ENCODE measurements at regions not wholly inside any gene's neighbourhood (a gene's known extent, or its start where the extent isn't known, plus 50 kb on each side); places are given as distances from the start of the nearest gene placed in this dataset.
"Not testable (repeated sequence)": the region's sequence is repeated elsewhere in the genome, so short reads cannot be mapped to it uniquely, and the experiment has no call there.

- DNase-seq (ENCODE audit: low spot score): no peak
These were observed 412.6 kb upstream of the SOX5 start for GRCh38 chr12:24361877-24362580.

GRCh38 chr12:24360907-24361306 lies 411.4 kb upstream of the SOX5 start:
- no peak for DNase-seq (ENCODE audit: low spot score)

DNA sequence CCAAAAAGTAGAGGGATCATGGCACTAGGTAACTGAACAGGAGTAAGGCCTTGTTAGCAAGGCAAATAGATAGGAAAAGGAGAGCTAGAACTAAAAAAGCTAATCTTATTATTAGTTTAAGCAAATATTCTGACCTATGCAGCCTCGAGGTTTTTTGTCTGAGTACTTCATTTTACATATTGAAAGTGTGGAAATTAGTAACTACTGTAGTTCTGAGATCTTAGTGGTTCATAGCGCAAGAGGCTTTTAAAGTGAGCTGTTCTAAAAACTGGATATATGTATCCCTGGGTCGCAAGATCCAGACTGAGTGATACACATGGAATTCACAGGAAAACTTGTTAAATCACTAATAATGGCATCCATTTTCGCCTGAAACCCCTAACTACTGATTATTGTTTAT lies 411.0 kb upstream of the SOX5 start:
- no peak for DNase-seq (ENCODE audit: low spot score)

DNA sequence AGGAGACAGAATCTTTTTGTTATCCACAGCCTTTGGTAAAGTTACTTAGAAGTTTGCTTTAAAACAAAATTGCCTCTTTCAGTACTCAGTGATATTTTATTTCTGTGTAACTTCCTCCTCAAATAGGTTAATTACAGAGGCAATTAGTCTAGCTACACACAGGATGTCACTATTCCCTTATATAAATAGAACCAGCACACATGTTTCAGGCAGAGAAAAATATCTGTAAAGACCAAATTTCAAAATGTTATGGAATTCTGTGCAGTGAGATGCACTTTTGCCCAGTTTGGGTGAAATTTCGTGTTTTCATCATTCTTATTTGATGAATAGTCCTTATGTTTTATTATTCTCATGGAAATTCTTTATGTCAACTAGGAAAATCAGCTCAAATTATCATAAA lies 410.6 kb upstream of the SOX5 start:
- DNase-seq (ENCODE audit: low spot score): no peak

DNA sequence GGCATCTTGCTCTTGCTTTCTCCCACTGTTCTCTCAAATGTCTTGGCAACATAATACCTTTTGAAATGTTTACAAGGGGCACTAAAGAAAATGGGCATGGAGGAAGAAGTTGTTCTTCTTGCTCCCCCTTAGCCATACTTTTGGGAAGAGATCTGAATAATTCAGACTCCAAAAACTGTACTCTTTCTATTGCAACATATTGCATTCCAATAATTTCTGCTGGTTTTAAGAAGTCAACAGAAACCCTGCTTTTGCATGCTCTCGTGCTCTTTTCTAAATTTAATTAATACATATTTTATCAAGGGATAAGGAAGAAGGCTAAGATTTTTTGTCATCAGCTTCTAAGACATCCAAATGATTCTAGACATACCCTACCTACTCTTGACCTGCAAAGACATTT lies 409.9 kb upstream of the SOX5 start:
- DNase-seq (ENCODE audit: low spot score): no peak

GRCh38 chr12:24356240-24356804 lies 406.9 kb upstream of the SOX5 start:
- no peak for DNase-seq (ENCODE audit: low spot score)

DNA sequence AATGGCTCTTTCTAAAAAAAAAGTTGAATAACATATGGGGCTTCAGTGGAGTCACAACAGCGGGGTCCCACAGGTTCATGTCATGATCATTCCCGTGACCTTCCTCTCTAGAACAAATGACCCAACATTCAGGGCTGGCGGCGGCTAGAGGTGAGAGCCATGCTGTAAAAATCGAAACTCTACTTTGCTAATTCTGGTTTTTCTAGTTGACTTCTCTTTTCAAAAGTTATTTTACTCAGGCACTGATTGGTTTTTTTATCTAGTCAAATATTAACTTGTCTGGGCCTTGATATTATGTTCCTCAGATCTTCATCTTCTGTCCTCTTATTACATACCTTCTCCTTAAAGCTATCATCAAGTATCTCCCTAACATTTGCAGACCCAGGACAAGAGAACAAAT lies 402.9 kb upstream of the SOX5 start:
- DNase-seq (ENCODE audit: low spot score): no peak

GRCh38 chr12:24349051-24349799 lies 399.8 kb upstream of the SOX5 start:
- DNase-seq (ENCODE audit: low spot score): no peak

DNA sequence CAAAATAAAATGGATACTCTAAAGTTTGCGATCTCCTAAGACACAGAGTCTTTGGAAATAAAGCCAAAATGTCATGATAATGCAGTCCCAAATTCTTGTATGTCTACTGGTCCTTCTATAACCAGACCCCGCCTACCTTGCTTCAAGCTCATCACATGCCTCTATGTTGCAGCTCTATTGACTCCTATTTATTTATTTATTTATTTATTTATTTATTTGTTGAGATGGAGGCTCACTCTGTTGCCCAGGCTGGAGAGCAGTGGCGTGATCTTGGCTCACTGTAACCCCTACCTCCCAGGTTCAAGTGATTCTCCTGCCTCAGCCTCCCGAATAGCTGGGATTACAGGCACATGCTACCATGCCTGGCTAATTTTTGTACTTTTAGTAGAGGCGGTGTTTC lies 398.7 kb upstream of the SOX5 start:
- DNase-seq (ENCODE audit: low spot score): not testable (repeated sequence)

DNA sequence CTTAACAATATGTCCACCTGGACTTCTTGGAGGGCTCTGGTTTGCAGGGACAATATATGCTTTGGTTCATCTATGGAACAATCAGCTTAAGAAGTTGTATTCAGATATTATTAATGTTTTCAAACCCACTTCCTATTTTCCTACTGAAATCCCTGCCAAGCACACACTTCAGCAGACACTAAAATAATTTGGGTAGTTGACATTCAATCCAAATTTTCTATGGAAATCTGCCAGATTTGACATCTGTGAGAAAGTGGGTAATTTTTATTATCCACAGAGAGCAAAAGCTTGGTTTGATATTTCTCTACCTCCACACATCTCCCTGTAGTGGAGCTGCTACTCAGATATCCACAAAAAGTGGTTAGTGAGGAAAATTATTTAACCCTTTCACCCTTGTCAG lies 378.8 kb upstream of the SOX5 start:
- no peak for DNase-seq (ENCODE audit: low spot score)

GRCh38 chr12:24325331-24325730 lies 375.9 kb upstream of the SOX5 start:
- DNase-seq (ENCODE audit: low spot score): no peak

DNA sequence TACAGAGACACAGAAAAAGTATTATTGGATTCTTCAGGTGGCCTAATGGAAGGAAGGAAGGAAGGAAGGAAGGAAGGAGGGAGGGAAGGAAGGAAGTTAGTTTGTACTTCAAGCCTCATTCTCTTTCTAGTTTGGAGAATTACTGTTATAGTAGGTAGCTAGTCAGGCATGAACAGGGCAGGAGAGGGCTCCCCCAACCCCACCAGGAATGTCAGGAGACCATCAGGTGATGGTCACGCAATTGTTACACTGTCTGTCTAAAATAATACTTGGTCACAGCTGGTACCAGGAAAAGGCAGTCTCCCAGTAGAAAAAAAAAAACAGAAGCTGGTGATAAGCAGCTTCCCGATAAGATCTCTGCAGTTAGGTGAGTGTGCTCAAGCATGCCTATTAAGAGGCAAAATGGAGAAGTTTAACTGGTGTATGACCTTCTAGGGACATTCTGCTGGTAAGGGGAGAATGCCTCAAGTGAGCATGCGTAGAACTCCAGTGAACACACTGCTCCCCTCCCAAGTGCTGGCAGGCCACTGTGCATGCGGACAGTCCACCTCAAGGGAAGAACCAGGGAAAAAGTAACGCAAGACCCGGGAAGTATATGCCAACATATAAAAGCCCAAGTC lies 358.4 kb upstream of the SOX5 start:
- no peak for DNase-seq (ENCODE audit: low spot score)

DNA sequence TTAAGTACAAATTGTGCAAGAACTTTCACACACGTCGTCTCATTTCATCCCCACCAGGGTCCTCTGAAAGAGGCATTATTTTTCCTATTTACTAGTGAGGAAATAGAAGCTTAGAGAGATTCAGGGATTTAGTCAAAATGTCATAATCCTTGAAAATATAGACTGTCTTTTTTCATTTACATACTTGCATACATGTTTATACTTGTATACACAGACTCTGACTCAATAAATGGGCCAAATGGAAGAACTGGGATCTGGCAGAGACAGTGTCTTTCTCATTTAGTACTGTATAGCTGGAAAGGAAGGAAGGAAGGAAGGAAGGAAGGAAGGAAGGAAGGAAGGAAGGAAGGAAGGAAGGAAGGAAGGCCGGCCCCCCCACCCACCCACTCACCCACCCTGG lies 357.7 kb upstream of the SOX5 start:
- no peak for DNase-seq (ENCODE audit: low spot score)

- no peak for DNase-seq (ENCODE audit: low spot score)
These were observed 356.5 kb upstream of the SOX5 start for GRCh38 chr12:24306001-24306400.

DNA sequence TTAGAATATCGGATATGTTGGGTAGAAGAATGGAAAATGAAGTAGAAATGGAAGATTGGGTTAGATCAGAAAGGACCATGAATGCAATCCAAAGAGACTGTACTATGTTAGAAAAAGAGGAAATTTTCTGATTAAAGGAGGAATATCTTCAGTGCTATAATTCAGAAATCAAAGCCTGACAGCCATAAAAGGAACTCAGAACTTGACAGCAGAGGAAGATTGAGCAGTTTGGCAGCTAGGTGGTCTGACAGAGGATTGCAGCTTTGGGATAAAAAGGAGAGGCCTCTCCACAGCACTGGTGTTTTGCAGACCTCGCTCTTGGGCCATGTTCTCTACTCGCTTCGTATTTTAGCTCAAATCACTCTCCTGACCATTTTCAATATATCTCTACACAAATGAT lies 354.8 kb upstream of the SOX5 start:
- no peak for DNase-seq (ENCODE audit: low spot score)

DNA sequence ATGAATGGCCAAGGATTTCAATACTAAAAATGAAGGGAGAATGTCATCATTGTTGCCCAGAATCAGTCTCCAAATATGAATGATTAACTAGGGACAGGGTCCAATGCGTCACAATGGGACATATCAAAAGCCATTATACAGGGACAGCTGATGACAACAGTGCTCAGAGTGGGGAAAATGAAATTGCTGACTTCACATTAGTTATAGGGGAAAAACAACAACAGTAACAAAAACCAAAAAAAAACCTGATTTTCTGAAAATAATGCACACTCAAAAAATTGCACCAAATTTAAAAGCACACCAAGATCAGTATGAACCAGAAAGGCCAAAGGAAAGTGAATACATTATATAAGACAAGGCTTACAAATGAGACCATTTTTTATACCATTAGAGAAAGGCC lies 353.2 kb upstream of the SOX5 start:
- no peak for DNase-seq (ENCODE audit: low spot score)

DNA sequence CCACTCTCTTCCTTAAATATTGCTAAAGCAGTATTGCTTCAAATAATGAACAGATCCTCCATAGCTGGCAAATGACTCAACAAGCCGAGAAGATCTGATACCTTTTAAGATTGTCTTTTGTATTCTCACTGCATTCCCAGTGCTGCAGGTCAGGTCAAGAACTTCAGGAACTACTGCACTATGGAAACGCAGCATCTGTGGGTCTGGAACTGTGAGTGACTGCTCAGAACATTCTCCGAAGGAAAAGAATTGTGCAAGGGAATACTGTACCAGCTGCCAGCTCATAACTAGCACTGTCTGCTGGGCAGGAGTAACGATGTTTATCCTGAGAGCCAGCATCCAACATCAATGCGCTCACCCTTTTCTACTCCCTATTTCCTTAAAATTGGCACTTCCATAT lies 348.0 kb upstream of the SOX5 start:
- DNase-seq (ENCODE audit: low spot score): no peak

DNA sequence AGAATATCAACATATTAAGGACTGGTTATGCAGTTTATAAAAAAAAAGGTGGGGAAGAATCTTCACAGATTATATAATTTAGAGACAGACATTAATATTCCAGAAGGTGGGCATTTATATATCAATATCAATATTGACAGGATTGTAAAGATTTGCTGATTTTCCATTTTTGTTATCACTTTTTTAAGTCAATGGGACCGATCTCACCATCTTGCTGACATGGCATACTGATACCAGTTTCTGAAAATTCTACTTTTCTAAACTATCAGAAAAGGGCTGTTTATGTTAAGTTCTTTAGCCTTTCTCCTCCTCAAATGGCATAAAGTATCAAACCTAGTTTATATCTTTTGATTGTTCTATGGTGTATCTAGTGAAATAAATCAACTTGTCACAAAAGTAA lies 344.1 kb upstream of the SOX5 start:
- DNase-seq (ENCODE audit: low spot score): no peak

GRCh38 chr12:24287963-24288362 lies 338.5 kb upstream of the SOX5 start:
- DNase-seq (ENCODE audit: low spot score): no peak

DNA sequence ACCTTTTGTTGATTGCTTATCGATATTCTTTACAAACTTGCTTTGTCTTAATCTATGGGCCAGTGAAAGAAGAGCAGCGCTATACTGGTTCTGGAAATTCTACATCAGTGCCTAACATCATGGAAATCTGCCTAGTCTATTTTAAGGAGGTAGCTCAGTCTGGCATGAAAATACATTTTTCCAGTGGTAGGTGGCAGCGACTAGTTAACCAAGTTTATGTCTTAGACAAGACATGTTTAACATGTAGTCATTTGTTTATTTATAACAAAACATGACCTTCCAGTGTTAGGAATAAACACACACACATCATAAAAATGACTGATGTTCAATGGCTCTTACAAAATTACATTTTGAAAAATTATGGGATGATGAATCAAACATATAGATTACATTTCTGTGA lies 336.0 kb upstream of the SOX5 start:
- DNase-seq (ENCODE audit: low spot score): no peak

- no peak for DNase-seq (ENCODE audit: low spot score)
These were observed 331.9 kb upstream of the SOX5 start for GRCh38 chr12:24281341-24281740.

DNA sequence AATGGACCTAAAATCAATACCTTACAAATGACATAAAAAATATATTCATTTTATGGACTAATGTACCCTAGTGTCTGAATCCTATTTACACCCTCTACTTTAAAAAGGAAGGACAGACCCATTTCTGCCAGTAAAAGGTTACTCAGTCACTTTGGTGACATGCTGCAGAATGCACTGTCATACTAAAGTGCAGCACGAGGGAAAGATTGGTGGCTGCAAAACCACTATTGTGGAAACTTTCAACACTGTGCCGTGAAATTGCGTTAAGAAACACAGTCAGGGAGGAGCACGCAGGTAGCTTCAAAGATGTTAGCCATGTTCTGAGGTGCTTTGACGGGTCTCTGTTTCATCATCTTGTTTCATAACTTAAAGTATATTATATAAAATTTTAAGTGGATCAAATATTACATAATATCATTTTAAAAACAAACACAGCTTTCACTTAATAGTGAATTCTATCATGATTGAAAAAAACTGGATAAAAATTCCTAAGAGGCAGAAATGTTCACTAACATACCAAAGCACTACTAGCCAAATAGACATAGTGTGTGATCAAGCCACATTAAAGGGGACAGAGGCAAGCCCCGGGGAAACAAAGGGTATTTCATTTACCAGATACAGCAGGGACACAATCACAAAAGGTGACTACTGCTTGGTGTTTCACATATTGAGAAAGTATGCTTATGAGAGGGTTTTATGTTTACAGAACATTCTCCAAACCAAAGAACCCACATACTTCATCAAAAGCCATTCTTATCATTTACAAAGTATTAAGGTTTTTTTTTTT lies 330.8 kb upstream of the SOX5 start:
- DNase-seq (ENCODE audit: low spot score): no peak
